Fibroblast of pulmonary artery (primary cell): ENCODE measurements at regions not wholly inside any gene's neighbourhood (a gene's known extent, or its start where the extent isn't known, plus 50 kb on each side); places are given as distances from the start of the nearest gene placed in this dataset.
A peak's percentile ranks its signal among the peaks of the same experiment; 100 is the strongest.
"Not testable (repeated sequence)": the region's sequence is repeated elsewhere in the genome, so short reads cannot be mapped to it uniquely, and the experiment has no call there.

Source experiments
- DNase-seq: peaks from one replicate; pipeline ENCODE4 v3.0.0-alpha.2; 2010; ENCODE audit warnings: low read depth
- H3K4me3 ChIP-seq: replicated peaks from 2 replicates; pipeline ENCODE4 v1.5.1; 2011; ENCODE audit warnings: low read depth, mild to moderate bottlenecking, control low read depth, low read length, moderate library complexity
- TF ChIP-seq, protein P1 (sequence below): IDR thresholded peaks from 2 replicates; pipeline ENCODE4 v1.5.1; 2011; ENCODE audit warnings: mild to moderate bottlenecking, control low read depth, low read length, inconsistent platforms; ENCODE audit errors: missing control alignments

- no peak overlapping the region for H3K4me3 ChIP-seq
- DNase-seq, result no peak
- TF ChIP-seq, protein P1, sequence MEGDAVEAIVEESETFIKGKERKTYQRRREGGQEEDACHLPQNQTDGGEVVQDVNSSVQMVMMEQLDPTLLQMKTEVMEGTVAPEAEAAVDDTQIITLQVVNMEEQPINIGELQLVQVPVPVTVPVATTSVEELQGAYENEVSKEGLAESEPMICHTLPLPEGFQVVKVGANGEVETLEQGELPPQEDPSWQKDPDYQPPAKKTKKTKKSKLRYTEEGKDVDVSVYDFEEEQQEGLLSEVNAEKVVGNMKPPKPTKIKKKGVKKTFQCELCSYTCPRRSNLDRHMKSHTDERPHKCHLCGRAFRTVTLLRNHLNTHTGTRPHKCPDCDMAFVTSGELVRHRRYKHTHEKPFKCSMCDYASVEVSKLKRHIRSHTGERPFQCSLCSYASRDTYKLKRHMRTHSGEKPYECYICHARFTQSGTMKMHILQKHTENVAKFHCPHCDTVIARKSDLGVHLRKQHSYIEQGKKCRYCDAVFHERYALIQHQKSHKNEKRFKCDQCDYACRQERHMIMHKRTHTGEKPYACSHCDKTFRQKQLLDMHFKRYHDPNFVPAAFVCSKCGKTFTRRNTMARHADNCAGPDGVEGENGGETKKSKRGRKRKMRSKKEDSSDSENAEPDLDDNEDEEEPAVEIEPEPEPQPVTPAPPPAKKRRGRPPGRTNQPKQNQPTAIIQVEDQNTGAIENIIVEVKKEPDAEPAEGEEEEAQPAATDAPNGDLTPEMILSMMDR, result no peak
Observed at GRCh38 chr2:113341191-113341869, 62.6 kb upstream of the PAX8 start.

DNA sequence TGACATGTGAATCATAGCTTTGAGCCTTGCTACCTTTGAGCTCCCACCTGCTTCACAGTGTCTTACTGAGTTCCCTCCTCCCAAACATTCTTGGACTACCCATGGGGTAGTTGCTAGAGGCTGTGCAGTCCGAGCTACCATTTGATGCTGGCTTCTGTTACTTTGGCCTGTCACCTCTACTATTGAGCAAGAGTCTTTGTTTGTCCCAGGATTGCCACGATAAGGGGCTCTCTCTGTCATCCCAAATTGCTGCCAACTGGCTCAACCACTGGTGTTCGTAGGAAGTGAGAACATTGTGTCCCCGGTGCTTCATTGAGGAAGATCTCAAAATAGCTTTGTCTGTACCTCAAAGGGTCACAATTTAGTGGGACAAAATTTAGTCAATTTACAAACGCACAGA, 59.1 kb upstream of the PAX8 start:
- H3K4me3 ChIP-seq, result no peak overlapping the region
- TF ChIP-seq, protein P1, result no peak
- no peak for DNase-seq

DNA sequence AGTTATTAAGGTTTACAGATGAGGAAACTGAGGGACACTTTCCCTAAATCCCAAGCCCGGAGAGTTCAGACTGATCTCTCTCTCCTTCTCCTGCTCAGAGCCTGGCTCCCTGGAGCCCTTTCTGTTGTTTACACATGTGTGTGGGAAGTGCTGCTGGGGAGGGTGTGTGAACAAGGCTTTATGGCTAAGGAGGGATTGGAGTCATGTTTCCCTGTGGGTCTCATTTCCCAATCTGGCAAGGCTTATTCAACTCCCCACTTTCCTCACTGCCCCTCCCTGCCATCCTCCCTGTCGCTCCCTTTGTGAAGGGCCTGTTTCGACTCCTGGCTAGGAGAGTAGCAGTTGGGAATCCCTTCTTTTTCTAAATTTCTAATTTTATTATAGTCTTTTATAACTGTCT, 57.3 kb upstream of the PAX8 start:
- H3K4me3 ChIP-seq, result not testable (repeated sequence)
- peak; percentile 28 for DNase-seq

- no peak for DNase-seq
- H3K4me3 ChIP-seq, result no peak overlapping the region
- TF ChIP-seq, protein P1, result no peak
Observed at GRCh38 chr2:113334147-113334546, 55.4 kb upstream of the PAX8 start.

DNA sequence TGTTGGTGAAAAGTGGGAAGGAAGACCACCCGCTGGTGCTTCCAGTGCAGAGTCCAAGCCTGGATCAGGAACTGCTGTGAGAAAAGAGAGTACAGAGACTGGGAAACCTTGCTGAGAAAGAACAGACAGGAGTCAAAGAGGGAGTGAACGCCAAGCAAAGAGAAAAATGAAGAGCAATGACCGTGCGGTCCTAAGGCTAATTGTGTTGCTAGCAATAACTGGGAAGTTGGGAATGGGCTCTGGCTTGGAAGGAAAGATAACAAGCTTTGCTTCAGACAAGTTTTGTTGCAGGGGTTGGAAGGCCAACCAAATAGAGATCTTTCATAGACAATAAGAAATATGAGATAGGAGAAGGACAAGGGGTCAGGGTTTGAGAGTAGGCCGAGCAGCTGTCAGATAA, 55.0 kb upstream of the PAX8 start:
- H3K4me3 ChIP-seq, DNase-seq: not testable (repeated sequence)

- not testable (repeated sequence) for H3K4me3 ChIP-seq
- DNase-seq, result peak; percentile 11
Observed at GRCh38 chr2:113330060-113330767, 51.5 kb upstream of the PAX8 start.

GRCh38 chr2:113328973-113329372, 50.3 kb upstream of the PAX8 start:
- DNase-seq, result peak; percentile 27
- H3K4me3 ChIP-seq, result not testable (repeated sequence)

- H3K4me3 ChIP-seq, DNase-seq: not testable (repeated sequence)
Observed at GRCh38 chr2:113328572-113328971, 49.9 kb upstream of the PAX8 start.
